GM12878 (cell line): ENCODE measurements at regions not wholly inside any gene's neighbourhood (a gene's known extent, or its start where the extent isn't known, plus 50 kb on each side); places are given as distances from the start of the nearest gene placed in this dataset.
A peak's percentile ranks its signal among the peaks of the same experiment; 100 is the strongest.

ENCODE experiments used
- ATAC-seq: fragments of 200-7000 bp; cut with Tn5 transposase; 3 replicates; pipeline ENCODE4 v1.9.1; 2020; ENCODE audit warnings: mild to moderate bottlenecking, moderate library complexity
- BruUV-seq: library from RNA; stranded (reverse); fragments of 400-500 nt; replicated peaks from 2 replicates; lab custom pipeline; 2021; lab: Mats Ljungman, UMichigan
- CTCF ChIA-PET: fragments of 300-600 bp; sonication (Branson Sonifier 250); formaldehyde crosslinking; extraction: SDS; loops from one replicate; lab custom pipeline; 2021; ENCODE audit warnings: inconsistent platforms; lab: Yijun Ruan, JAX
- POLR2A ChIA-PET: fragments of 350-600 bp; formaldehyde crosslinking; extraction: SDS; loops from one replicate; lab custom pipeline; 2021; ENCODE audit warnings: inconsistent platforms; lab: Charles Lee
- RAD21 ChIA-PET: fragments of 300-600 bp; sonication (Branson Sonifier 250); formaldehyde crosslinking; loops from one replicate; lab custom pipeline; 2023; ENCODE audit warnings: antibody characterized with exemption; ENCODE audit not compliant: unreplicated experiment; lab: Charles Lee
- SMC1A ChIA-PET: fragments of 300-600 bp; sonication (Branson Sonifier 250); formaldehyde crosslinking; loops from one replicate; lab custom pipeline; 2023; ENCODE audit not compliant: unreplicated experiment, uncharacterized antibody; lab: Charles Lee
- DNase-seq: peaks from one replicate; pipeline ENCODE4 v3.0.0-alpha.2; 2011; ENCODE audit warnings: low read depth, low spot score
- FAIRE-seq: peaks from 3 replicates; lab custom pipeline; 2011; peaks lifted over from hg19 to GRCh38; lab: Jason Lieb, UNC
- H2AFZ ChIP-seq: 2 replicates; pipeline ENCODE4 v1.6.0; 2011; ENCODE audit warnings: low read depth, low read length, control low read depth; ENCODE audit not compliant: control insufficient read depth
- H3K27ac ChIP-seq: 2 replicates; pipeline ENCODE4 v1.5.1; 2011; ENCODE audit warnings: control low read depth; ENCODE audit not compliant: control insufficient read depth, insufficient read depth
- H3K27me3 ChIP-seq, 2 experiments: replicated peaks in 1 of 2; 2 replicates each; pipeline versions ENCODE4 v1.6.0 to v1.6.1; 2011; ENCODE audit warnings: low read length in 1 of 2; ENCODE audit not compliant: control insufficient read depth in 2 of 2, insufficient read depth in 2 of 2
- H3K36me3 ChIP-seq, 2 experiments: 2 replicates each; pipeline ENCODE4 v1.5.1; 2011; ENCODE audit warnings: low read length in 1 of 2; ENCODE audit not compliant: control insufficient read depth in 2 of 2, insufficient read depth in 2 of 2
- H3K4me1 ChIP-seq: 2 replicates; pipeline ENCODE4 v1.6.1; 2011; ENCODE audit warnings: mild to moderate bottlenecking, low read length, moderate library complexity, mixed read lengths; ENCODE audit not compliant: control insufficient read depth, insufficient read depth
- H3K4me2 ChIP-seq: 2 replicates; pipeline ENCODE4 v1.6.0; 2011; ENCODE audit warnings: control low read depth; ENCODE audit not compliant: control insufficient read depth, insufficient read depth
- H3K4me3 ChIP-seq: fragments of 200-600 bp; sonication (generic); 2 replicates; pipeline ENCODE4 v1.5.1; 2016
- H3K79me2 ChIP-seq: 2 replicates; pipeline ENCODE4 v1.6.0; 2011; ENCODE audit warnings: low read length; ENCODE audit not compliant: control insufficient read depth, insufficient read depth
- H3K9ac ChIP-seq: 2 replicates; pipeline ENCODE4 v1.8.0; 2011; ENCODE audit warnings: low read length, control low read depth, mixed read lengths; ENCODE audit not compliant: control insufficient read depth, insufficient read depth
- H3K9me3 ChIP-seq: replicated peaks from 3 replicates; pipeline ENCODE4 v1.5.1; 2011; ENCODE audit warnings: mild to moderate bottlenecking, low read length; ENCODE audit not compliant: control insufficient read depth, insufficient read depth
- H4K20me1 ChIP-seq: 2 replicates; pipeline ENCODE4 v1.6.0; 2011; ENCODE audit not compliant: control insufficient read depth, insufficient read depth
- CEBPB ChIP-seq, 2 experiments: fragments of 150-350 bp in 1 of 2; IDR thresholded peaks; 2 replicates each; pipeline ENCODE4 v1.6.1; 2012 to 2014; ENCODE audit warnings: low read depth in 2 of 2, low read length in 2 of 2, borderline replicate concordance in 1 of 2, inconsistent platforms in 1 of 2
- EP300 ChIP-seq, 2 experiments: fragments of 150-350 bp in 1 of 2; IDR thresholded peaks; 2 replicates each; pipeline ENCODE4 v1.6.1; 2011 to 2012; ENCODE audit warnings: low read depth in 2 of 2, low read length in 2 of 2, borderline replicate concordance in 1 of 2, improper control_type of control experiment in 1 of 2, inconsistent platforms in 1 of 2; ENCODE audit not compliant: control insufficient read depth in 1 of 2
- HDAC6 ChIP-seq: fragments of 200-600 bp; sonication (generic); IDR thresholded peaks from one replicate; pipeline ENCODE4 v1.8.0; 2017; ENCODE audit warnings: antibody characterized with exemption; ENCODE audit not compliant: unreplicated experiment
- RCOR1 ChIP-seq: conservative IDR thresholded peaks from 2 replicates; pipeline ENCODE4 v1.6.1; 2012; ENCODE audit warnings: low read depth, low read length, improper control_type of control experiment
- WGBS: methylation state at CpG from one replicate; pipeline ENCODE4 v1.1.6; 2016; ENCODE audit warnings: low lambda C conversion rate; ENCODE audit not compliant: insufficient replicate concordance, insufficient coverage; ENCODE audit errors: missing lambda C conversion rate; 5-methylcytosine and 5-hydroxymethylcytosine counted together
- in situ Hi-C: fragments of 300-500 bp; cut with MboI; formaldehyde crosslinking; loops from 9 replicates; pipeline ENCODE4 v1.14.3; 2018; ENCODE audit warnings: mixed read lengths
- intact Hi-C: fragments of 100-400 bp; cut with micrococcal nuclease; formaldehyde crosslinking; loops from one replicate; pipeline ENCODE4 v1.14.2; 2022; ENCODE audit not compliant: unreplicated experiment
- TF ChIP-seq, protein P1 (sequence below): fragments of 450-650 bp; conservative IDR thresholded peaks from 2 replicates; pipeline ENCODE4 v1.6.1; 2017; ENCODE audit warnings: mild to moderate bottlenecking, moderate library complexity
- TF ChIP-seq, protein P2 (sequence below): IDR thresholded peaks from 2 replicates; pipeline ENCODE4 v1.6.1; 2012; ENCODE audit warnings: mild to moderate bottlenecking, low read depth, low read length

GRCh38 chr2:147713349-147713748 is 131.5 kb upstream of the ACVR2A start:
- peaks cover 9% of the 10 kb centered on the region for H3K4me1 ChIP-seq
- no TSS peak for BruUV-seq
- ChIA-PET SMC1A (interaction anchor here (1.0 kb wide), 1 partner anchor 16 kb away, joined by 3 read pairs; no protein-coding TSS in a partner anchor), RAD21 (no interaction called here), POLR2A (no interaction called here)
- H3K27ac ChIP-seq: no peak overlapping the region
- no peaks in the 10 kb centered on the region for H3K79me2 ChIP-seq
- H3K27me3 ChIP-seq: no peaks in the 10 kb centered on the region
- peaks cover 4% of the 10 kb centered on the region; the same call in 2 of the 3 replicates for H3K9me3 ChIP-seq
- ATAC-seq: no peak
- no peak for DNase-seq
- no peak overlapping the region for H3K4me2 ChIP-seq
- in situ Hi-C loops: no loop called here
- no peaks in the 10 kb centered on the region for H4K20me1 ChIP-seq
- no peak for FAIRE-seq
- no peaks in the 10 kb centered on the region for H3K36me3 ChIP-seq
- no peak overlapping the region for H2AFZ ChIP-seq
- no peak overlapping the region for H3K4me3 ChIP-seq
- no peak overlapping the region for H3K9ac ChIP-seq
- TF ChIP-seq, protein P1, sequence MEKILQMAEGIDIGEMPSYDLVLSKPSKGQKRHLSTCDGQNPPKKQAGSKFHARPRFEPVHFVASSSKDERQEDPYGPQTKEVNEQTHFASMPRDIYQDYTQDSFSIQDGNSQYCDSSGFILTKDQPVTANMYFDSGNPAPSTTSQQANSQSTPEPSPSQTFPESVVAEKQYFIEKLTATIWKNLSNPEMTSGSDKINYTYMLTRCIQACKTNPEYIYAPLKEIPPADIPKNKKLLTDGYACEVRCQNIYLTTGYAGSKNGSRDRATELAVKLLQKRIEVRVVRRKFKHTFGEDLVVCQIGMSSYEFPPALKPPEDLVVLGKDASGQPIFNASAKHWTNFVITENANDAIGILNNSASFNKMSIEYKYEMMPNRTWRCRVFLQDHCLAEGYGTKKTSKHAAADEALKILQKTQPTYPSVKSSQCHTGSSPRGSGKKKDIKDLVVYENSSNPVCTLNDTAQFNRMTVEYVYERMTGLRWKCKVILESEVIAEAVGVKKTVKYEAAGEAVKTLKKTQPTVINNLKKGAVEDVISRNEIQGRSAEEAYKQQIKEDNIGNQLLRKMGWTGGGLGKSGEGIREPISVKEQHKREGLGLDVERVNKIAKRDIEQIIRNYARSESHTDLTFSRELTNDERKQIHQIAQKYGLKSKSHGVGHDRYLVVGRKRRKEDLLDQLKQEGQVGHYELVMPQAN: no peak
- TF ChIP-seq, all 136 proteins: peak for 0
- CTCF ChIA-PET: no interaction called here
- intact Hi-C loops: no loop called here

DNA sequence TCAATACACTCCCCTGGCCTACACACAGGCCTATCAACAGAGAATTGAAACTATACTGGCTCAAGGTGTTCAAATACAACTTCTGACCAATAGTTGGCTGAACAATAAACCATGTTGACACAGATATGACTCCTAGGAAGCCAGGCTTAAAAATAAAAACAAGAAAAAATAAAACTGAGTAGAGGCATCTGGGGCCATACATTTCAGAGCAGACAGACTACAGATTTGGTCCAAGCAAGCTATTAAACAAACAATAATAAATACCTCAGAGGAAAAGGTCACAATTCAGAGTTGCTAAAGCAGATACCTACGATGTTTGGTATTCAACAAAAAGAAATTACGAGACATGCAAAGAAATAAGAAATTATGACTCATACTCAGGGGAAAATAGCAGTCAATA is 132.8 kb upstream of the ACVR2A start:
- TF ChIP-seq, protein P2, sequence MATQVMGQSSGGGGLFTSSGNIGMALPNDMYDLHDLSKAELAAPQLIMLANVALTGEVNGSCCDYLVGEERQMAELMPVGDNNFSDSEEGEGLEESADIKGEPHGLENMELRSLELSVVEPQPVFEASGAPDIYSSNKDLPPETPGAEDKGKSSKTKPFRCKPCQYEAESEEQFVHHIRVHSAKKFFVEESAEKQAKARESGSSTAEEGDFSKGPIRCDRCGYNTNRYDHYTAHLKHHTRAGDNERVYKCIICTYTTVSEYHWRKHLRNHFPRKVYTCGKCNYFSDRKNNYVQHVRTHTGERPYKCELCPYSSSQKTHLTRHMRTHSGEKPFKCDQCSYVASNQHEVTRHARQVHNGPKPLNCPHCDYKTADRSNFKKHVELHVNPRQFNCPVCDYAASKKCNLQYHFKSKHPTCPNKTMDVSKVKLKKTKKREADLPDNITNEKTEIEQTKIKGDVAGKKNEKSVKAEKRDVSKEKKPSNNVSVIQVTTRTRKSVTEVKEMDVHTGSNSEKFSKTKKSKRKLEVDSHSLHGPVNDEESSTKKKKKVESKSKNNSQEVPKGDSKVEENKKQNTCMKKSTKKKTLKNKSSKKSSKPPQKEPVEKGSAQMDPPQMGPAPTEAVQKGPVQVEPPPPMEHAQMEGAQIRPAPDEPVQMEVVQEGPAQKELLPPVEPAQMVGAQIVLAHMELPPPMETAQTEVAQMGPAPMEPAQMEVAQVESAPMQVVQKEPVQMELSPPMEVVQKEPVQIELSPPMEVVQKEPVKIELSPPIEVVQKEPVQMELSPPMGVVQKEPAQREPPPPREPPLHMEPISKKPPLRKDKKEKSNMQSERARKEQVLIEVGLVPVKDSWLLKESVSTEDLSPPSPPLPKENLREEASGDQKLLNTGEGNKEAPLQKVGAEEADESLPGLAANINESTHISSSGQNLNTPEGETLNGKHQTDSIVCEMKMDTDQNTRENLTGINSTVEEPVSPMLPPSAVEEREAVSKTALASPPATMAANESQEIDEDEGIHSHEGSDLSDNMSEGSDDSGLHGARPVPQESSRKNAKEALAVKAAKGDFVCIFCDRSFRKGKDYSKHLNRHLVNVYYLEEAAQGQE: no peak
- TF ChIP-seq EP300 (IDR thresholded peaks at IDR 0.05; ENCODE audit: borderline replicate concordance in 1 of 2, control insufficient read depth in 1 of 2, low read depth in 2 of 2, low read length in 2 of 2) (no peak), CEBPB (IDR thresholded peaks at IDR 0.05; ENCODE audit: borderline replicate concordance in 1 of 2, low read depth in 2 of 2, low read length in 2 of 2) (no peak), RCOR1 (no peak), HDAC6 (no peak)
- no peak overlapping the region for H2AFZ ChIP-seq
- peaks cover 9% of the 10 kb centered on the region for H3K4me1 ChIP-seq
- H3K27ac ChIP-seq: no peak overlapping the region
- BruUV-seq: no TSS peak
- no peaks in the 10 kb centered on the region for H3K27me3 ChIP-seq
- in situ Hi-C loops: no loop called here
- peak; percentile 52; the same call in 2 of the 3 replicates for ATAC-seq
- ChIA-PET RAD21 (no interaction called here), CTCF (no interaction called here), POLR2A (no interaction called here), SMC1A (interaction anchor here (0.6 kb wide), 1 partner anchor 22 kb away, joined by 4 read pairs; no protein-coding TSS in a partner anchor)
- no peaks in the 10 kb centered on the region for H3K36me3 ChIP-seq
- no peak overlapping the region for H3K9ac ChIP-seq
- WGBS: 62% methylated on average over 2 of the region's 2 CpGs
- intact Hi-C loops: no loop called here
- no peak overlapping the region for H3K4me2 ChIP-seq
- peaks cover 4% of the 10 kb centered on the region; the same call in 2 of the 3 replicates for H3K9me3 ChIP-seq
- no peak for FAIRE-seq
- no peaks in the 10 kb centered on the region for H4K20me1 ChIP-seq
- H3K4me3 ChIP-seq: no peak overlapping the region
- H3K79me2 ChIP-seq: no peaks in the 10 kb centered on the region
- DNase-seq: no peak
